K562 (cell line): ENCODE measurements at regions not wholly inside any gene's neighbourhood (a gene's known extent, or its start where the extent isn't known, plus 50 kb on each side); places are given as distances from the start of the nearest gene placed in this dataset.
A peak's percentile ranks its signal among the peaks of the same experiment; 100 is the strongest.

Experiments
- ATAC-seq: fragments of 200-7000 bp; cut with Tn5 transposase; 3 replicates; pipeline ENCODE4 v1.9.1; 2020; ENCODE audit warnings: moderate library complexity
- BruUV-seq: library from RNA; stranded (reverse); fragments of 400-500 nt; replicated peaks from 2 replicates; lab custom pipeline; 2021; lab: Mats Ljungman, UMichigan
- CTCF ChIA-PET: fragments of 300-600 bp; formaldehyde crosslinking; extraction: SDS; loops from one replicate; lab custom pipeline; 2021; ENCODE audit warnings: low intra/inter-chr PET ratio; lab: Yijun Ruan, JAX
- POLR2A ChIA-PET: fragments of 300-600, 350-650 bp; sonication (Branson Sonifier 250); formaldehyde crosslinking; extraction: SDS; loops from one replicate; lab custom pipeline; 2021; ENCODE audit warnings: antibody characterized with exemption, inconsistent platforms; lab: Yijun Ruan, JAX
- DNase-seq, 4 experiments: peaks; one replicate each; pipeline versions ENCODE4 v3.0.0 to v3.0.0-alpha.2; 2011 to 2018; ENCODE audit warnings: low spot score in 3 of 4, mixed read lengths in 3 of 4; ENCODE audit errors: extremely low read depth in 1 of 4
- FAIRE-seq: peaks from 2 replicates; lab custom pipeline; 2011; peaks lifted over from hg19 to GRCh38; lab: Jason Lieb, UNC
- H2AFZ ChIP-seq: 2 replicates; pipeline ENCODE4 v1.6.0; 2011; ENCODE audit warnings: low read depth, low read length, control low read depth, inconsistent platforms
- H3K27ac ChIP-seq: fragments of 200-600 bp; 3 replicates; pipeline ENCODE4 v1.8.0; 2011; ENCODE audit warnings: low read depth, mild to moderate bottlenecking, control low read depth, inconsistent platforms, low read length, moderate library complexity, mixed read lengths; ENCODE audit errors: extremely low read depth
- H3K27me3 ChIP-seq, 2 experiments: fragments of 300-600 bp in 1 of 2; 2 replicates in 1 of 2; 3 replicates in 1 of 2; pipeline versions ENCODE4 v1.6.0 to v1.8.0; 2011; ENCODE audit warnings: inconsistent platforms in 2 of 2, low read length in 2 of 2, mild to moderate bottlenecking in 1 of 2, mixed read lengths in 1 of 2, moderate library complexity in 1 of 2; ENCODE audit not compliant: control insufficient read depth in 2 of 2, insufficient read depth in 2 of 2
- H3K36me3 ChIP-seq: fragments of 300-600 bp; 3 replicates; pipeline ENCODE4 v1.8.0; 2011; ENCODE audit warnings: mild to moderate bottlenecking, low read length, inconsistent platforms; ENCODE audit not compliant: control insufficient read depth, insufficient read depth
- H3K4me1 ChIP-seq, 2 experiments: fragments of 200-600 bp in 1 of 2; replicated peaks in 1 of 2; 2 replicates in 1 of 2; 3 replicates in 1 of 2; pipeline versions ENCODE4 v1.5.1 to v1.8.0; 2011; ENCODE audit warnings: inconsistent platforms in 2 of 2, low read length in 2 of 2, mild to moderate bottlenecking in 1 of 2, mixed read lengths in 1 of 2, moderate library complexity in 1 of 2; ENCODE audit not compliant: control insufficient read depth in 2 of 2, insufficient read depth in 2 of 2
- H3K4me2 ChIP-seq: 2 replicates; pipeline ENCODE4 v1.6.1; 2011; ENCODE audit warnings: low read length, control low read depth, inconsistent platforms, mixed read lengths; ENCODE audit not compliant: insufficient read depth
- H3K4me3 ChIP-seq: fragments of 200-600 bp; sonication (generic), shearing (Covaris generic); 2 replicates; pipeline ENCODE4 v1.5.1; 2016; ENCODE audit warnings: control low read depth, inconsistent platforms
- H3K79me2 ChIP-seq: fragments of 200-600 bp; 3 replicates; pipeline ENCODE4 v1.8.0; 2011; ENCODE audit warnings: low read length, inconsistent platforms; ENCODE audit not compliant: control insufficient read depth, insufficient read depth
- H3K9ac ChIP-seq, 2 experiments: 2 replicates each; pipeline versions ENCODE4 v1.6.0 to v1.6.1; 2011; ENCODE audit warnings: low read depth in 2 of 2, low read length in 2 of 2, control low read depth in 1 of 2, inconsistent platforms in 1 of 2, mild to moderate bottlenecking in 1 of 2, mixed read lengths in 1 of 2; ENCODE audit not compliant: insufficient read depth in 1 of 2
- H3K9me1 ChIP-seq: one replicate; pipeline ENCODE4 v1.6.0; 2011; ENCODE audit warnings: inconsistent platforms, mild to moderate bottlenecking, low read length, moderate library complexity; ENCODE audit not compliant: control insufficient read depth, insufficient read depth
- H3K9me3 ChIP-seq: replicated peaks from 2 replicates; pipeline ENCODE4 v1.5.1; 2011; ENCODE audit warnings: low read depth, low read length, inconsistent platforms; ENCODE audit not compliant: control insufficient read depth, insufficient read depth
- H4K20me1 ChIP-seq: replicated peaks from 2 replicates; pipeline ENCODE4 v1.6.1; 2011; ENCODE audit warnings: low read length, inconsistent platforms, mixed read lengths; ENCODE audit not compliant: control insufficient read depth, insufficient read depth
- BRD9 ChIP-seq: fragments of 450-650 bp; IDR thresholded peaks from 2 replicates; pipeline ENCODE4 v1.6.1; 2018; ENCODE audit warnings: low read depth; ENCODE audit not compliant: partially characterized antibody
- FOS ChIP-seq: IDR thresholded peaks from 3 replicates; pipeline ENCODE4 v1.6.1; 2011; ENCODE audit not compliant: insufficient read length; ENCODE audit errors: extremely low read depth
- GABPA ChIP-seq: fragments of 200-800 bp; sonication (Bioruptor generic); conservative IDR thresholded peaks from 2 replicates; pipeline ENCODE4 v1.6.1; 2016; ENCODE audit warnings: low read depth, missing genetic modification characterization, missing compliant biosample characterization
- HEY1 ChIP-seq: fragments of 250-450 bp; sonication (Bioruptor Pico); IDR thresholded peaks from 2 replicates; pipeline ENCODE4 v1.5.0; 2020; ENCODE audit warnings: mild to moderate bottlenecking, moderate library complexity, borderline replicate concordance
- HNRNPK ChIP-seq: fragments of 200-400 bp; formaldehyde crosslinking; IDR thresholded peaks from one replicate; pipeline ENCODE4 v1.6.1; 2018; ENCODE audit warnings: mild to moderate bottlenecking, low read depth, low read length; ENCODE audit not compliant: poor library complexity, severe bottlenecking
- HNRNPLL ChIP-seq: fragments of 200-400 bp; formaldehyde crosslinking; IDR thresholded peaks from 2 replicates; pipeline ENCODE4 v1.6.1; 2017; ENCODE audit warnings: low read length, low read depth, mild to moderate bottlenecking; ENCODE audit not compliant: poor library complexity, severe bottlenecking
- JUN ChIP-seq, 2 experiments: sonication (generic) in 1 of 2; formaldehyde crosslinking in 1 of 2; IDR thresholded peaks; 2 replicates each; pipeline versions ENCODE4 v1.6.1 to v1.8.0; 2012 to 2022; ENCODE audit warnings: borderline replicate concordance in 2 of 2, mild to moderate bottlenecking in 2 of 2, improper control_type of control experiment in 1 of 2, low read depth in 1 of 2, low read length in 1 of 2, missing genetic modification reagents in 1 of 2
- NFATC3 ChIP-seq: fragments of 450-650 bp; IDR thresholded peaks from 2 replicates; pipeline ENCODE4 v1.6.1; 2017; ENCODE audit warnings: mild to moderate bottlenecking
- PTTG1 ChIP-seq: fragments of 450-650 bp; IDR thresholded peaks from 2 replicates; pipeline ENCODE4 v1.6.1; 2016; ENCODE audit warnings: low read depth, mild to moderate bottlenecking, missing genetic modification characterization, missing compliant biosample characterization
- SMAD1 ChIP-seq: fragments of 150-350 bp; IDR thresholded peaks from 2 replicates; pipeline ENCODE4 v1.6.1; 2014; ENCODE audit warnings: low read length, low read depth; ENCODE audit not compliant: partially characterized antibody
- ZNF274 ChIP-seq: IDR thresholded peaks from 2 replicates; pipeline ENCODE4 v1.6.1; 2011; ENCODE audit warnings: low read depth, mild to moderate bottlenecking, low read length, moderate library complexity, borderline replicate concordance
- ZSCAN32 ChIP-seq: fragments of 450-650 bp; formaldehyde crosslinking; IDR thresholded peaks from 2 replicates; pipeline ENCODE4 v1.4.0; 2020; ENCODE audit warnings: mild to moderate bottlenecking, moderate library complexity
- WGBS: fragments of 100-300 bp; shearing (Covaris generic); methylation state at CpG from one replicate; pipeline ENCODE4 v1.1.6; 2016; ENCODE audit warnings: low coverage, mixed read lengths; ENCODE audit not compliant: insufficient coverage; ENCODE audit errors: missing lambda C conversion rate; 5-methylcytosine and 5-hydroxymethylcytosine counted together
- in situ Hi-C: fragments of 300-500 bp; cut with MboI; formaldehyde crosslinking; loops from 4 replicates; pipeline ENCODE4 v1.15.0; 2018; ENCODE audit warnings: inconsistent platforms, mixed read lengths
- intact Hi-C: fragments of 100-400 bp; cut with micrococcal nuclease; formaldehyde crosslinking; loops from 2 replicates; pipeline ENCODE4 v1.14.2; 2022
- TF ChIP-seq, protein P1 (sequence below): sonication (generic); formaldehyde crosslinking; IDR thresholded peaks from 2 replicates; pipeline ENCODE4 v1.8.0; 2022; ENCODE audit warnings: mild to moderate bottlenecking, missing genetic modification reagents
- TF ChIP-seq, protein P2 (sequence below): fragments of 250-450 bp; sonication (Bioruptor Pico); IDR thresholded peaks from 2 replicates; pipeline ENCODE4 v1.5.0; 2021

GRCh38 chr10:30216821-30217220 is 132.3 kb downstream of the MTPAP start (continued):
- no peak for TF ChIP-seq HEY1 (CRISPR knock-in tag)

GRCh38 chr10:30215623-30216022 is 133.5 kb downstream of the MTPAP start:
- CTCF ChIA-PET: no interaction called here
- BruUV-seq: no TSS peak
- Histone ChIP-seq H3K4me3 (no peak overlapping the region), H4K20me1 (no peaks in the 10 kb centered on the region), H3K36me3 (no peaks in the 10 kb centered on the region), H3K4me2 (no peak overlapping the region), H3K9me3 (no peaks in the 10 kb centered on the region), H2AFZ (no peak overlapping the region), H3K27me3 (peaks cover 10 to 12% of the 10 kb centered on the region in 2 experiments), H3K27ac (no peak overlapping the region), H3K9me1 (no peaks in the 10 kb centered on the region), H3K9ac (no peak overlapping the region), H3K79me2 (no peaks in the 10 kb centered on the region), H3K4me1 (no peaks in the 10 kb centered on the region)
- no peak for DNase-seq
- no peak for FAIRE-seq
- in situ Hi-C loops: no loop called here
- POLR2A ChIA-PET: no interaction called here
- WGBS: 1% methylated on average over 8 of the region's 8 CpGs
- no peak for ATAC-seq
- TF ChIP-seq HNRNPLL (no peak), GABPA (tag) (0 out of 2 replicates have a peak, but pooled peaks have one; percentile 15)
- intact Hi-C loops: no loop called here

DNA sequence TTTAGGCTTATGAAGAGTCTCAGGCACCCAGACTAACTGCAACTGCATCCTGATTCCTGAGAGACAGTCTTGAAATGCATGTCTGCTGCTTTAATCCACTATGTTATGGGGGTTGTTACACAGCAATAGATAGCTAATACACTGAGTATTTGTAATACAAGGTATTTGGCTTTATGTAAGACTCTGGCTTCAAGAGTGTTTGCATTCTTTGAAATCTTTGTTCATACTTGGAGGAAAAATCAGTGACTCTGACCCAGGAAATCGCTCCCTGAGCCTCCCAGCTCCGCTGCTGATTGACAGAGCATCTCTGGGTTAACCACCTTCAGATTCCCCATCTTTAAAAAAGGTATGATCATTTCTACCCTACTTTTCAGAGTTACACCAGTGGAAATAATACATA is 133.9 kb downstream of the MTPAP start:
- Histone ChIP-seq H2AFZ (no peak overlapping the region), H3K4me2 (no peak overlapping the region), H3K27ac (no peak overlapping the region), H3K4me1 (no peaks in the 10 kb centered on the region), H3K9me3 (no peaks in the 10 kb centered on the region), H3K36me3 (no peaks in the 10 kb centered on the region), H3K79me2 (no peaks in the 10 kb centered on the region), H3K9ac (no peak overlapping the region), H3K4me3 (no peak overlapping the region), H3K9me1 (no peaks in the 10 kb centered on the region), H4K20me1 (no peaks in the 10 kb centered on the region), H3K27me3 (peaks cover 8 to 11% of the 10 kb centered on the region in 2 experiments)
- WGBS: 0% methylated on average over 2 of the region's 2 CpGs
- FAIRE-seq (no peak), ATAC-seq (no peak), DNase-seq (no peak)
- POLR2A ChIA-PET: no interaction called here
- intact Hi-C loops: no loop called here
- BruUV-seq: no TSS peak
- in situ Hi-C loops: no loop called here
- CTCF ChIA-PET: no interaction called here
- TF ChIP-seq, protein P1, sequence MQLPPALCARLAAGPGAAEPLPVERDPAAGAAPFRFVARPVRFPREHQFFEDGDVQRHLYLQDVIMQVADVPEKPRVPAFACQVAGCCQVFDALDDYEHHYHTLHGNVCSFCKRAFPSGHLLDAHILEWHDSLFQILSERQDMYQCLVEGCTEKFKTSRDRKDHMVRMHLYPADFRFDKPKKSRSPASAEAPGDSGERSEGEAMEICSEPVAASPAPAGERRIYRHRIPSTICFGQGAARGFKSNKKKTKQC (CRISPR knock-in tag): no peak
- no peak for TF ChIP-seq NFATC3
- no peak for TF ChIP-seq ZSCAN32
- TF ChIP-seq HNRNPK: no peak
- no peak for TF ChIP-seq JUN (IDR thresholded peaks at IDR 0.05; ENCODE audit: borderline replicate concordance, low read depth, low read length)
- no peak for TF ChIP-seq JUN (CRISPR knock-in tag; IDR thresholded peaks at IDR 0.05; ENCODE audit: borderline replicate concordance)
- no peak for TF ChIP-seq PTTG1 (tag)
- no peak for TF ChIP-seq SMAD1
- TF ChIP-seq ZNF274: no peak
- TF ChIP-seq, protein P2, sequence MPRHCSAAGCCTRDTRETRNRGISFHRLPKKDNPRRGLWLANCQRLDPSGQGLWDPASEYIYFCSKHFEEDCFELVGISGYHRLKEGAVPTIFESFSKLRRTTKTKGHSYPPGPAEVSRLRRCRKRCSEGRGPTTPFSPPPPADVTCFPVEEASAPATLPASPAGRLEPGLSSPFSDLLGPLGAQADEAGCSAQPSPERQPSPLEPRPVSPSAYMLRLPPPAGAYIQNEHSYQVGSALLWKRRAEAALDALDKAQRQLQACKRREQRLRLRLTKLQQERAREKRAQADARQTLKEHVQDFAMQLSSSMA: no peak
- no peak for TF ChIP-seq FOS
- no peak for TF ChIP-seq BRD9
